ENCODE measurements at regions not wholly inside any gene's neighbourhood (a gene's known extent, or its start where the extent isn't known, plus 50 kb on each side); places are given as distances from the start of the nearest gene placed in this dataset.

DNA sequence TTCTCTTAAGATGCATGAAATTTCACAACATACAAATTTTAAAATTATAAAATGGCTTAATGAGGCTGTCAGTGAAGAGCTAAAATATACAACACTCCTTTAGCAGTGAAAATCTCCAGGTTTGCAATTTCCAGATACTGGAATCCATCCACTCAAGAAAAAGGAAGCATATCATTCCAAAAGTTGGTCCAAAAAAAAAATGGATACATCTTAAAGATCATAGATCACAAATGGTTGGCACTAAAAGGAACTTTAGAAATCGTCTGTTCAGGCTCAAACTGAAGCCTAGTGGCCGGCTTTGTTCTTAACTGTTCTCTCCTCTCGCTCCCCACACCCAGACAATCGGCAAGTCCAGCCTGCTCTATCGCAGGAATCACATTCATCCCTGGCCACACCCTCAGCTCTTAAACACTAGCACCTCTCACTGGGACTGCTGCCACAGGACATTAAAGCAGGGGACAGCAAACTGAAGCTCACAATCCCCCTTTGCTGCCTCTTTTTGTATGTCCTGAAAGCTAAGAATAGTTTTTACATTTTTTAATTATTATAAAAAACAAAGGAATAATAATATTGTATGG lies 130.3 kb upstream of the CDIN1 start:
- TF ChIP-seq POLR2A (IDR thresholded peaks at IDR 0.05) (no peak), POLR2AphosphoS5 (IDR thresholded peaks at IDR 0.05; ENCODE audit: insufficient read depth in 1 of 2, low read depth in 1 of 2) (no peak)
- TF ChIP-seq, protein P1, sequence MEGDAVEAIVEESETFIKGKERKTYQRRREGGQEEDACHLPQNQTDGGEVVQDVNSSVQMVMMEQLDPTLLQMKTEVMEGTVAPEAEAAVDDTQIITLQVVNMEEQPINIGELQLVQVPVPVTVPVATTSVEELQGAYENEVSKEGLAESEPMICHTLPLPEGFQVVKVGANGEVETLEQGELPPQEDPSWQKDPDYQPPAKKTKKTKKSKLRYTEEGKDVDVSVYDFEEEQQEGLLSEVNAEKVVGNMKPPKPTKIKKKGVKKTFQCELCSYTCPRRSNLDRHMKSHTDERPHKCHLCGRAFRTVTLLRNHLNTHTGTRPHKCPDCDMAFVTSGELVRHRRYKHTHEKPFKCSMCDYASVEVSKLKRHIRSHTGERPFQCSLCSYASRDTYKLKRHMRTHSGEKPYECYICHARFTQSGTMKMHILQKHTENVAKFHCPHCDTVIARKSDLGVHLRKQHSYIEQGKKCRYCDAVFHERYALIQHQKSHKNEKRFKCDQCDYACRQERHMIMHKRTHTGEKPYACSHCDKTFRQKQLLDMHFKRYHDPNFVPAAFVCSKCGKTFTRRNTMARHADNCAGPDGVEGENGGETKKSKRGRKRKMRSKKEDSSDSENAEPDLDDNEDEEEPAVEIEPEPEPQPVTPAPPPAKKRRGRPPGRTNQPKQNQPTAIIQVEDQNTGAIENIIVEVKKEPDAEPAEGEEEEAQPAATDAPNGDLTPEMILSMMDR (IDR thresholded peaks at IDR 0.05): no peak

All from vagina (tissue), 2 donors.